PFSK-1 (cell line): ENCODE measurements at regions not wholly inside any gene's neighbourhood (a gene's known extent, or its start where the extent isn't known, plus 50 kb on each side); places are given as distances from the start of the nearest gene placed in this dataset.

Source experiments
- FOXP2 ChIP-seq: optimal IDR thresholded peaks from 2 replicates; pipeline ENCODE3; 2011; ENCODE audit warnings: borderline replicate concordance, control low read depth, inconsistent platforms; ENCODE audit not compliant: insufficient read depth; ENCODE audit errors: extremely low read length, extremely low read depth
- POLR2AphosphoS5 ChIP-seq: IDR thresholded peaks from 2 replicates; pipeline ENCODE4 v1.6.1; 2012; ENCODE audit warnings: low read depth, mild to moderate bottlenecking, control low read depth, low read length, moderate library complexity
- REST ChIP-seq, 2 experiments: IDR thresholded peaks; 2 replicates each; pipeline versions ENCODE4 v1.6.1 to v1.8.0; 2011 to 2012; ENCODE audit warnings: low read depth in 2 of 2, low read length in 2 of 2, control low read depth in 1 of 2, inconsistent platforms in 1 of 2, mild to moderate bottlenecking in 1 of 2, moderate library complexity in 1 of 2; ENCODE audit not compliant: insufficient read depth in 1 of 2
- SIN3A ChIP-seq: IDR thresholded peaks from 2 replicates; pipeline ENCODE4 v1.6.1; 2012; ENCODE audit warnings: mild to moderate bottlenecking, low read length, moderate library complexity, borderline replicate concordance; ENCODE audit not compliant: insufficient read depth
- TAF1 ChIP-seq: IDR thresholded peaks from 2 replicates; pipeline ENCODE4 v1.6.1; 2012; ENCODE audit warnings: low read length, control low read depth, borderline replicate concordance; ENCODE audit not compliant: insufficient read depth

GRCh38 chr11:38300570-38300969 lies 1702.5 kb upstream of the RAG2 start:
- TF ChIP-seq REST (IDR thresholded peaks at IDR 0.05; ENCODE audit: insufficient read depth in 1 of 2, low read depth in 2 of 2, low read length in 2 of 2) = no peak
- TF ChIP-seq TAF1 = no peak
- TF ChIP-seq POLR2AphosphoS5 = no peak
- TF ChIP-seq SIN3A = no peak
- TF ChIP-seq FOXP2 = no peak
